CD4-positive, alpha-beta T cell (primary cell): ENCODE measurements at regions not wholly inside any gene's neighbourhood (a gene's known extent, or its start where the extent isn't known, plus 50 kb on each side); places are given as distances from the start of the nearest gene placed in this dataset.

Experiments
- ATAC-seq: fragments of 200-7000 bp; cut with Tn5 transposase; one replicate; pipeline ENCODE4 v1.10.0; 2022; ENCODE audit warnings: mild to moderate bottlenecking; ENCODE audit not compliant: poor library complexity
- CTCF ChIA-PET: fragments of 350-600 bp; sonication (Branson Sonifier 250); formaldehyde crosslinking; loops from one replicate; lab custom pipeline; 2021; ENCODE audit warnings: antibody characterized with exemption, inconsistent platforms; lab: Charles Lee
- POLR2A ChIA-PET: fragments of 350-600 bp; sonication (Branson Sonifier 250); formaldehyde crosslinking; loops from one replicate; lab custom pipeline; 2021; ENCODE audit warnings: antibody characterized with exemption, inconsistent platforms; lab: Charles Lee
- DNase-seq, 14 experiments: peaks; one replicate each; pipeline ENCODE4 v3.0.0-alpha.2; 2013 to 2020; ENCODE audit warnings: mixed read lengths in 2 of 14
- H3K27ac ChIP-seq, 2 donors: one replicate each; pipeline versions ENCODE4 v1.5.1 to v1.7.0; 2013; ENCODE audit warnings: low read length in 2 of 2, low read depth in 1 of 2, mild to moderate bottlenecking in 1 of 2
- H3K27me3 ChIP-seq, 2 experiments: 1 replicate in 1 of 2; 2 replicates in 1 of 2; pipeline versions ENCODE4 v1.6.1 to v1.7.0; 2013; ENCODE audit warnings: low read length in 2 of 2, control low read depth in 1 of 2, mild to moderate bottlenecking in 1 of 2, moderate library complexity in 1 of 2; ENCODE audit not compliant: insufficient read depth in 2 of 2, control insufficient read depth in 1 of 2
- H3K36me3 ChIP-seq: one replicate; pipeline ENCODE4 v1.6.1; 2013; ENCODE audit warnings: low read length, control low read depth; ENCODE audit not compliant: insufficient read depth
- H3K4me1 ChIP-seq: one replicate; pipeline ENCODE4 v1.6.1; 2013; ENCODE audit warnings: low read length, control low read depth; ENCODE audit not compliant: insufficient read depth
- H3K4me3 ChIP-seq: one replicate; pipeline ENCODE4 v1.5.1; 2013; ENCODE audit warnings: mild to moderate bottlenecking, low read length, moderate library complexity
- H3K9me3 ChIP-seq, 2 experiments: 1 replicate in 1 of 2; 2 replicates in 1 of 2; pipeline versions ENCODE4 v1.6.1 to v1.7.0; 2013; ENCODE audit warnings: low read length in 2 of 2, mild to moderate bottlenecking in 2 of 2, control low read depth in 1 of 2, moderate library complexity in 1 of 2; ENCODE audit not compliant: control insufficient read depth in 1 of 2, insufficient read depth in 1 of 2
- H3K27ac Mint-ChIP-seq: one replicate; pipeline ENCODE4 v1.8.0; 2020; ENCODE audit warnings: mixed read lengths
- H3K27me3 Mint-ChIP-seq: one replicate; pipeline ENCODE4 v1.8.0; 2021; ENCODE audit warnings: mixed read lengths
- H3K36me3 Mint-ChIP-seq: one replicate; pipeline ENCODE4 v1.8.0; 2021; ENCODE audit warnings: low read depth, mixed read lengths
- H3K4me1 Mint-ChIP-seq: one replicate; pipeline ENCODE4 v1.8.0; 2021; ENCODE audit warnings: low read depth, mixed read lengths
- H3K4me3 Mint-ChIP-seq: one replicate; pipeline ENCODE4 v1.8.0; 2020; ENCODE audit warnings: mild to moderate bottlenecking, mixed read lengths
- H3K9me3 Mint-ChIP-seq: one replicate; pipeline ENCODE4 v1.8.0; 2020; ENCODE audit warnings: mixed read lengths
- intact Hi-C, 2 experiments: fragments of 100-400 bp; cut with DNase I in 1 of 2; cut with micrococcal nuclease in 1 of 2; formaldehyde crosslinking; loops; one replicate each; pipeline versions ENCODE4 v1.15.1 to v1.9.0; 2023 to 2025; cut with DNase I, micrococcal nuclease
- TF ChIP-seq, protein P1 (sequence below): fragments of 200-600 bp; IDR thresholded peaks from one replicate; pipeline ENCODE4 v1.8.0; 2022; ENCODE audit warnings: antibody characterized with exemption, mild to moderate bottlenecking

DNA sequence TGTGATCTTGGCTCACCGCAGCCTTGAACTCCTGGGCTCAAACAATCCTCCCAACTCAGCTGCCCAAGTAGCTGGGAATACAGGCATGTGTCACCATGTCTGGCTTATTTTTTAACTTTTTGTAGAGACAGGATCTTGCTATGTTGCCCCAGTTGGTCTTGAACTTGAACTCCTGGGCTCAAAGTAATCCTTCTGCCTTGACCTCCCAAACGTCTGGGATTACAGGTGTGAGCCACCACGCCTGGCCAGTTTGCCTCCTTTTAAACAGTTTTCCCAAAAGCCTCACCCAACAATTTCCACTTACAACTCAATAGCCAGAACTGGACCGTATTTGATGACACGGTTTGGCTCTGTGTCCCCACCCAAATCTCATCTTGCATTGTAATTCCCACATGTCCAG is 85.4 kb upstream of the FOXN2 start:
- H3K27me3 ChIP-seq: no peaks in the 10 kb centered on the region
- H3K9me3 Mint-ChIP-seq: no peaks in the 10 kb centered on the region
- DNase-seq: no peak
- ATAC-seq: no peak
- TF ChIP-seq, protein P1, sequence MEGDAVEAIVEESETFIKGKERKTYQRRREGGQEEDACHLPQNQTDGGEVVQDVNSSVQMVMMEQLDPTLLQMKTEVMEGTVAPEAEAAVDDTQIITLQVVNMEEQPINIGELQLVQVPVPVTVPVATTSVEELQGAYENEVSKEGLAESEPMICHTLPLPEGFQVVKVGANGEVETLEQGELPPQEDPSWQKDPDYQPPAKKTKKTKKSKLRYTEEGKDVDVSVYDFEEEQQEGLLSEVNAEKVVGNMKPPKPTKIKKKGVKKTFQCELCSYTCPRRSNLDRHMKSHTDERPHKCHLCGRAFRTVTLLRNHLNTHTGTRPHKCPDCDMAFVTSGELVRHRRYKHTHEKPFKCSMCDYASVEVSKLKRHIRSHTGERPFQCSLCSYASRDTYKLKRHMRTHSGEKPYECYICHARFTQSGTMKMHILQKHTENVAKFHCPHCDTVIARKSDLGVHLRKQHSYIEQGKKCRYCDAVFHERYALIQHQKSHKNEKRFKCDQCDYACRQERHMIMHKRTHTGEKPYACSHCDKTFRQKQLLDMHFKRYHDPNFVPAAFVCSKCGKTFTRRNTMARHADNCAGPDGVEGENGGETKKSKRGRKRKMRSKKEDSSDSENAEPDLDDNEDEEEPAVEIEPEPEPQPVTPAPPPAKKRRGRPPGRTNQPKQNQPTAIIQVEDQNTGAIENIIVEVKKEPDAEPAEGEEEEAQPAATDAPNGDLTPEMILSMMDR: no peak
- no peak overlapping the region for H3K4me3 Mint-ChIP-seq
- ChIA-PET CTCF (no interaction called here), POLR2A (no interaction called here)
- no peaks in the 10 kb centered on the region for H3K9me3 ChIP-seq
- H3K27me3 Mint-ChIP-seq: no peaks in the 10 kb centered on the region
- no peaks in the 10 kb centered on the region for H3K36me3 Mint-ChIP-seq
- H3K36me3 ChIP-seq: no peaks in the 10 kb centered on the region
- H3K27ac ChIP-seq: no peak overlapping the region
- H3K4me1 ChIP-seq: no peaks in the 10 kb centered on the region
- no peak overlapping the region for H3K4me3 ChIP-seq
- no peaks in the 10 kb centered on the region for H3K4me1 Mint-ChIP-seq
- intact Hi-C loops: no loop called here
- no peak overlapping the region for H3K27ac Mint-ChIP-seq

- Histone ChIP-seq H3K36me3 (no peaks in the 10 kb centered on the region), H3K4me3 (no peak overlapping the region), H3K27ac (no peak overlapping the region), H3K9me3 (no peaks in the 10 kb centered on the region), H3K27me3 (no peaks in the 10 kb centered on the region), H3K4me1 (peaks cover 5% of the 10 kb centered on the region)
- CTCF ChIA-PET: interaction anchor here (0.7 kb wide), 1 partner anchor 13 kb away, joined by 3 read pairs; no protein-coding TSS in a partner anchor
- Mint-ChIP-seq H3K27ac (no peak overlapping the region), H3K9me3 (no peaks in the 10 kb centered on the region), H3K36me3 (no peaks in the 10 kb centered on the region), H3K4me3 (no peak overlapping the region), H3K27me3 (no peaks in the 10 kb centered on the region), H3K4me1 (peaks cover 7% of the 10 kb centered on the region)
- POLR2A ChIA-PET: no interaction called here
- no peak for ATAC-seq
- DNase-seq: no peak
- intact Hi-C loops: no loop called here
- TF ChIP-seq, protein P1: no peak
Measured at GRCh38 chr2:48230834-48231233, 83.6 kb upstream of the FOXN2 start.

GRCh38 chr2:48232351-48232750 is 82.1 kb upstream of the FOXN2 start:
- CTCF ChIA-PET: interaction anchor here (0.7 kb wide), 1 partner anchor 87 kb away, joined by 3 read pairs; no protein-coding TSS in a partner anchor
- Mint-ChIP-seq H3K9me3 (no peaks in the 10 kb centered on the region), H3K4me1 (peaks cover 16% of the 10 kb centered on the region), H3K4me3 (no peak overlapping the region), H3K36me3 (no peaks in the 10 kb centered on the region), H3K27ac (no peak overlapping the region), H3K27me3 (no peaks in the 10 kb centered on the region)
- no peak for ATAC-seq
- Histone ChIP-seq H3K4me1 (peaks cover 17% of the 10 kb centered on the region), H3K9me3 (no peaks in the 10 kb centered on the region), H3K36me3 (no peaks in the 10 kb centered on the region), H3K4me3 (no peak overlapping the region), H3K27ac (no peak overlapping the region), H3K27me3 (no peaks in the 10 kb centered on the region)
- POLR2A ChIA-PET: no interaction called here
- intact Hi-C loops: no loop called here
- DNase-seq: no peak
- TF ChIP-seq, protein P1: no peak
